ENCODE measurements at regions not wholly inside any gene's neighbourhood (a gene's known extent, or its start where the extent isn't known, plus 50 kb on each side); places are given as distances from the start of the nearest gene placed in this dataset.

DNA sequence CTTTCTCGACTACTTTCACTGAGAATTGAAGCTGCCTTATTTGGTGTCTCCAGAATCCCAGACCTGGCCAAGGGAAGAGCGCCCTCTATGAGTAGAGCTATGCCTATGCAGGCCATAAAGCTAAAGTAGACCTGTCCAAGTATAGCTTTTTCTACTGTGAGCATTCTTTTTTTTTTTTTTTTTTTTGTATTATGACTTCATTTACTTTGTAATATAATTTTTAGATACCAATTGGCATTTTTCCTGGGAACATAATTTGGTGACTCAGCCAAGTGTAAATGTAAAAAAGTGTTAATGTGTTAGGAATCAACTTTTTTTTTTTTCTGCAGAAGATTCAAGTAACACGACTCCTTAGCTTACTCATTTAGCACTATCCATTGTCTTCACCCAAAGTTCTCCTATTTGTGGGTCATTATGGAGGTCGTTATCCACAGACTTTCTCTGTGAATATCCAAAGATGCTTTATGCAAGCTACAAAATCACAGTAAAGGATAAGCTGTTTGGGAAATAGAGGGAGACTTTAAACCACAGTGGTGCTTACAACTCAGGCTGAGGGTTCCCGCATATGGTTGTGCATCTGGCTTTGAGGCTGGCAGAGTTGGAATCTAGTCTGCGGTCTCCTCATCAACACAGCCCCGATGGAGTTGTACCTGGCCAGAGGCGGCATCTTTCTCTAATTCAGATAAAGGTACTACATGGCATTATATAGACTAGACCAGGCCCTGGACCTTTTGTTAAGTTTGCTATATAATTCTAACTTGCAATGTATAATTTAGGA lies 1040.2 kb upstream of the SORCS1 start:
- Histone ChIP-seq H3K4me3 (ENCODE audit: low read length) (no peak overlapping the region), H3K27me3 (ENCODE audit: control insufficient read depth, insufficient read depth, low read length) (no peaks in the 10 kb centered on the region)

DNA sequence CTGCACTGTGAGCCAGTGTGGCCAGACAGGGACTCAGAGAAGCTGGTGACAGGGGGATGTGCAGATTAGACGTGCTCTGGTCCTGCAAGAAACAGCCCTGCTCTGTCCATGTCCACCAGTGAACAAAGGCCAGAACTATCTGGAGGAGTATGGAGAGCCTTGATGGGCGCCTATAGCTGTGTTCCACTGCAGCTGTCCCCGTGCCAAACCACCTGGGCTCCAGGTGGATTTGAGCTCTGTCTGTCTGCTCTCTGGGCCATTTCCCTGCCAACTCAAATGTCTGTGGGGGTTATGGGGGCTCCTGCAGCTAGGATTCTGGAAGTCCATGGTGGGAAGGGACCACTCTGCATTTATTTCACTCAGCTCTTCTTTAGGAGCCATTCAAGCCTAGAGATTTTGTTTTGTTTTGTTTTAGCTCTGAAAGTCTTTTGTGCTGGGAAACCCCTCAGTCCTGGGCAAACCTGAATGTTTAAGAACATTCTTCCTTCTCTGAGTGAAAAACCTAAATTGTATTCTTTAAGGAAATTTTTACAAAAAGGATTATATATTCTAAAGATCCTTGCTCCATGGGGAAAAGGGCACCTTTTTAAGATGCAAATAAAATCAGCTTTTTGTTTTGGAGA lies 1039.5 kb upstream of the SORCS1 start:
- no peaks in the 10 kb centered on the region for H3K4me1 ChIP-seq (ENCODE audit: control insufficient read depth, insufficient read depth, low read length)
- no peaks in the 10 kb centered on the region for H3K36me3 ChIP-seq (ENCODE audit: control insufficient read depth, insufficient read depth, low read length)
- no peaks in the 10 kb centered on the region for H3K27me3 ChIP-seq (ENCODE audit: control insufficient read depth, insufficient read depth, low read length)

More for the DNA sequence above, 1040.2 kb upstream of the SORCS1 start:
- Histone ChIP-seq H3K9ac (ENCODE audit: low read length) (no peak overlapping the region), H3K36me3 (ENCODE audit: control insufficient read depth, insufficient read depth, low read length) (no peaks in the 10 kb centered on the region), H3K9me3 (ENCODE audit: control insufficient read depth, low read length) (no peaks in the 10 kb centered on the region), H3K4me1 (ENCODE audit: control insufficient read depth, insufficient read depth, low read length) (no peaks in the 10 kb centered on the region)

GRCh38 chr10:108187408-108188012 lies 1023.0 kb upstream of the SORCS1 start:
- Histone ChIP-seq H3K4me3 (ENCODE audit: low read length) (no peak overlapping the region), H3K9me3 (ENCODE audit: control insufficient read depth, low read length) (no peaks in the 10 kb centered on the region), H3K36me3 (ENCODE audit: control insufficient read depth, insufficient read depth, low read length) (no peaks in the 10 kb centered on the region), H3K27me3 (ENCODE audit: control insufficient read depth, insufficient read depth, low read length) (no peaks in the 10 kb centered on the region), H3K4me1 (ENCODE audit: control insufficient read depth, insufficient read depth, low read length) (no peaks in the 10 kb centered on the region), H3K9ac (ENCODE audit: low read length) (no peak overlapping the region)

More for the DNA sequence above, 1039.5 kb upstream of the SORCS1 start:
- H3K9me3 ChIP-seq (ENCODE audit: control insufficient read depth, low read length): no peaks in the 10 kb centered on the region
- H3K4me3 ChIP-seq (ENCODE audit: low read length): no peak overlapping the region
- H3K9ac ChIP-seq (ENCODE audit: low read length): no peak overlapping the region

DNA sequence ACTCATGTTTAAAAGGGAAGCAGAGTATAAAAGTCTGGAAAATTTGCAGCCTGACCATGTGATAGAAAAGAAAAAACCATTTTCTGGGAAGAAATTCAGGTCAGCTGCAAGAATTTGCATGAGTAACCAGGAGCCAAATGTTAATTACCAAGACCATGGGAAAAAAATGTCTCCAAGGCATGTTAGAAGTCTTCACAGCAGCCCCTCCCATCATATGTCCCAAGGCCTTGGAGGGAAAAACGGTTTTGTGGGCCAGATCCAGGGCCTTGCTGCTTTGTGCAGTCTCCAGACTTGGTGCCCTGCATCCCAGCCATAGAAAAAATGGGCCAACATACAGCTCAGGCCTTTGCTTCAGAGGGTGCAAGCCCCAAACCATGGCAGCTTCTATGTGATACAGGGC lies 1019.6 kb upstream of the SORCS1 start:
- Histone ChIP-seq H3K4me1 (ENCODE audit: control insufficient read depth, insufficient read depth, low read length) (no peaks in the 10 kb centered on the region), H3K9ac (ENCODE audit: low read length) (no peak overlapping the region), H3K4me3 (ENCODE audit: low read length) (no peak overlapping the region), H3K27me3 (ENCODE audit: control insufficient read depth, insufficient read depth, low read length) (no peaks in the 10 kb centered on the region), H3K9me3 (ENCODE audit: control insufficient read depth, low read length) (no peaks in the 10 kb centered on the region), H3K36me3 (ENCODE audit: control insufficient read depth, insufficient read depth, low read length) (no peaks in the 10 kb centered on the region)

DNA sequence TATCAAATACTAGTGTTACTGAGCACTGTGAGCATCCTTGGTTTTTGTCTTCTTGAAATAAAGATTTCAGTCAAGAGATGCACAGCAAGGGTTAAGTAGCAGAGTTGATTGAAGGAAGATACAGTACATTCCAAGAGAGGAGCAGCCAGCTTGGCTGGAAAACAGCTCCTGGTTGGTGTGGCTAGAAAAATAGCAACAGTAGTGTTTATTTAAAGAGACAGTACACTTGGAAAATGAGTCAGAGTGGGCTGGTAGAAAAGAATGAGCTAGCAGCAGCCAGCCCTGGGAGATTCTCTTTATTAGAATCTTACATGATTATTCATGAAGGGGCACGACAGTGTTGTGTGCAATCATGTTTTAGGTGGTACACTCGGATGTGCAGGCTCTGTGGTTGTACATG lies 1016.4 kb upstream of the SORCS1 start:
- no peaks in the 10 kb centered on the region for H3K27me3 ChIP-seq (ENCODE audit: control insufficient read depth, insufficient read depth, low read length)
- no peaks in the 10 kb centered on the region for H3K36me3 ChIP-seq (ENCODE audit: control insufficient read depth, insufficient read depth, low read length)
- no peak overlapping the region for H3K9ac ChIP-seq (ENCODE audit: low read length)
- H3K4me3 ChIP-seq (ENCODE audit: low read length): no peak overlapping the region
- H3K9me3 ChIP-seq (ENCODE audit: control insufficient read depth, low read length): no peaks in the 10 kb centered on the region
- H3K4me1 ChIP-seq (ENCODE audit: control insufficient read depth, insufficient read depth, low read length): no peaks in the 10 kb centered on the region

DNA sequence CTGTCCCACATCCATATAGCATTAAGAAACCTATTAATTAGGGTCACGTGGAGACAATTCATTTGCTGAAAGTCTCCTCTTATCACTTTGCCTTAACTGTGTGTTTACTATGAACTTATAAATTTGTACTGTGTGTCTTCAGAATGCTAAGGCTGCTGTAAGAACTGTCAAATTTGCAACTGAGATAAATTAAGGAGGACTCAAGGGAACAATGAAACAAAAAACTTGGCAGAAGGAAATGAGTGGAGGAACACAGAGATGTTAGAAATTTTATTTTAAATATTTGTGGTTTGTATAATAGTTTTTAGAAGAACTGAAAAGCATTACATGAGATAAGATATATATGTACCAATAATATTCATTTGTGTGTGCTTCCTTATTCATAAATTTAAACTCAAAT lies 1005.3 kb upstream of the SORCS1 start:
- no peaks in the 10 kb centered on the region for H3K27me3 ChIP-seq (ENCODE audit: control insufficient read depth, insufficient read depth, low read length)
- H3K9ac ChIP-seq (ENCODE audit: low read length): no peak overlapping the region
- no peaks in the 10 kb centered on the region for H3K9me3 ChIP-seq (ENCODE audit: control insufficient read depth, low read length)
- H3K4me3 ChIP-seq (ENCODE audit: low read length): no peak overlapping the region
- H3K36me3 ChIP-seq (ENCODE audit: control insufficient read depth, insufficient read depth, low read length): no peaks in the 10 kb centered on the region
- H3K4me1 ChIP-seq (ENCODE audit: control insufficient read depth, insufficient read depth, low read length): no peaks in the 10 kb centered on the region

DNA sequence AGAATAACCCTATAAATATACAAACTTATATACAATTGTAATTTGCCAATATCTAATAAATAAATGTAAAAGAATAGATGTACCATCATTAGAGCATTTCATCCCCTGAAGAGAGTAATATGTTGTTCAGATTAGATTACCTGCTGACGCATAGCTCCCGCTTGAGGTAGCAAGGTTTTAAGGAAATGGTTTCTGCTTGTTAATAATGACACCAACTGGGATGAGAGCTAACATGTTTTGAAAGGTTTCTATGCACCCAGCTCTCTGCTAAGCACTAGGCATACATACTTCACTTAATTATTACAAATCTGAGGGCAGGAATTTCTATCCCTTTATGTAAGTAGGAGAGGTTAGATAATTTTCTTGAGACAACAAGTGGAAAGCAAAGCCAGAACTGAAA lies 1003.3 kb upstream of the SORCS1 start:
- no peaks in the 10 kb centered on the region for H3K36me3 ChIP-seq (ENCODE audit: control insufficient read depth, insufficient read depth, low read length)
- H3K9me3 ChIP-seq (ENCODE audit: control insufficient read depth, low read length): no peaks in the 10 kb centered on the region
- no peak overlapping the region for H3K9ac ChIP-seq (ENCODE audit: low read length)
- H3K4me3 ChIP-seq (ENCODE audit: low read length): no peak overlapping the region
- no peaks in the 10 kb centered on the region for H3K4me1 ChIP-seq (ENCODE audit: control insufficient read depth, insufficient read depth, low read length)
- H3K27me3 ChIP-seq (ENCODE audit: control insufficient read depth, insufficient read depth, low read length): no peaks in the 10 kb centered on the region

DNA sequence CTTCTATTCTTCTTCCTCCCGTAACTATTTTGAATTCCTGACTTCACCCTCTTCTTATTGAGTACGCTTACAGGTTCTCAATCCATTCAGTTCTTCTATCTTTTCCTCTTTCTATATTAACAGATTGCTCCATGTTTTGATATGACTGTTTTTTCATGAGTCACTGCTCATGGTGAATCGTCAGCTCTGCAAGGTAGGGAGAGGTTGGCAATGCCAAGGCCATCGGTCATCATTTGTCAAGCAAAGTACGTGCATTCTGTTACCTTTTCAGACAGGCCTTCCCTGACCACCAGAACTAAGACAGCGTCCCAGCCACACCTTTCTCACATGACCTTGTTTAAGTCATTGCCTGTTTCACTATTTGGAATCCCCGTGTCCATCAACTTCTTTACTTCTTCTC lies 1001.9 kb upstream of the SORCS1 start:
- no peaks in the 10 kb centered on the region for H3K9me3 ChIP-seq (ENCODE audit: control insufficient read depth, low read length)
- H3K36me3 ChIP-seq (ENCODE audit: control insufficient read depth, insufficient read depth, low read length): no peaks in the 10 kb centered on the region
- H3K27me3 ChIP-seq (ENCODE audit: control insufficient read depth, insufficient read depth, low read length): no peaks in the 10 kb centered on the region
- no peak overlapping the region for H3K9ac ChIP-seq (ENCODE audit: low read length)
- H3K4me3 ChIP-seq (ENCODE audit: low read length): no peak overlapping the region
- H3K4me1 ChIP-seq (ENCODE audit: control insufficient read depth, insufficient read depth, low read length): no peaks in the 10 kb centered on the region

- no peaks in the 10 kb centered on the region for H3K4me1 ChIP-seq (ENCODE audit: control insufficient read depth, insufficient read depth, low read length)
- no peak overlapping the region for H3K9ac ChIP-seq (ENCODE audit: low read length)
- no peaks in the 10 kb centered on the region for H3K36me3 ChIP-seq (ENCODE audit: control insufficient read depth, insufficient read depth, low read length)
- H3K9me3 ChIP-seq (ENCODE audit: control insufficient read depth, low read length): no peaks in the 10 kb centered on the region
- H3K27me3 ChIP-seq (ENCODE audit: control insufficient read depth, insufficient read depth, low read length): no peaks in the 10 kb centered on the region
- H3K4me3 ChIP-seq (ENCODE audit: low read length): no peak overlapping the region
Observed at GRCh38 chr10:108147346-108147745, 982.8 kb upstream of the SORCS1 start.

GRCh38 chr10:108141064-108141463 lies 976.6 kb upstream of the SORCS1 start:
- Histone ChIP-seq H3K9ac (ENCODE audit: low read length) (no peak overlapping the region), H3K4me1 (ENCODE audit: control insufficient read depth, insufficient read depth, low read length) (no peaks in the 10 kb centered on the region), H3K4me3 (ENCODE audit: low read length) (no peak overlapping the region), H3K9me3 (ENCODE audit: control insufficient read depth, low read length) (no peaks in the 10 kb centered on the region), H3K36me3 (ENCODE audit: control insufficient read depth, insufficient read depth, low read length) (no peaks in the 10 kb centered on the region), H3K27me3 (ENCODE audit: control insufficient read depth, insufficient read depth, low read length) (no peaks in the 10 kb centered on the region)

DNA sequence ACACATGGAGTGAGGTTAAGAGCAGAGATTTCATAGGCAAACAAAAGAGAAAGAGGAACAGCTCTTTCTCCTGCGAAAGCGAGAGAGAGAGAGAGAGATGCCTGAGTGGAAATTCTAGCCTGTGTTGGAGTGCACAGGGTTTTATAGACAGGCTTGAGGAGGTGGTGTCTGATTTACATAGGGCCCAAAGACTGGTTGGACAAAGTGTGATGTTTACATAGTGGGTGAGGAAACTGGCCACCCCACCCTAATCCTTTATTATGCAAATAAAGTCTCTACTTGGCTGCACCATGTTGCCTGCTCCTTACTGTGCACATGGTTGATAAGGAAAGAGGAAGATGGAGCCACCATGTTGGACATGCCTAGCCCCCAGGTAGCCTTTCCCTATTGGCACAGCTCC lies 967.8 kb upstream of the SORCS1 start:
- Histone ChIP-seq H3K4me3 (ENCODE audit: low read length) (no peak overlapping the region), H3K9me3 (ENCODE audit: control insufficient read depth, low read length) (no peaks in the 10 kb centered on the region), H3K9ac (ENCODE audit: low read length) (no peak overlapping the region), H3K27me3 (ENCODE audit: control insufficient read depth, insufficient read depth, low read length) (no peaks in the 10 kb centered on the region), H3K36me3 (ENCODE audit: control insufficient read depth, insufficient read depth, low read length) (no peaks in the 10 kb centered on the region), H3K4me1 (ENCODE audit: control insufficient read depth, insufficient read depth, low read length) (no peaks in the 10 kb centered on the region)

DNA sequence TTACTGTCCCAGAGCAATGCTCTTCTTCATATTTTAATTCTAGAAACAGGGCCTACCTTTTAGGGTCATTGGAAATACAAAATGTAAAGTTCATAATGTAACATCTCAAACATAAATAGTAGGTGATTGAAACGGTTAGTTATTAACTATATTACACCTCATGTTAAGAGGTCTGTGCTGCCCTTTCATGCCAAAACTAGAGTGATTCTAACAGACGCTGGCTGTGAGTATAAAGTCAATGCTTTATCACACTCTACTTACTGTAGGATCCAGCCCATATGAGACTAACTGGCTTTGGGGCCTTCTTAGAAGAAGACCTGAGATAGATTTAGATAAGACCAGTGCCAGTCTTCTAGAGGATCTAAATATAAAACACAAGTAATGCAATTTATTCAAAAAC lies 966.1 kb upstream of the SORCS1 start:
- H3K4me1 ChIP-seq (ENCODE audit: control insufficient read depth, insufficient read depth, low read length): no peaks in the 10 kb centered on the region
- H3K9ac ChIP-seq (ENCODE audit: low read length): no peak overlapping the region
- H3K27me3 ChIP-seq (ENCODE audit: control insufficient read depth, insufficient read depth, low read length): no peaks in the 10 kb centered on the region
- no peak overlapping the region for H3K4me3 ChIP-seq (ENCODE audit: low read length)
- no peaks in the 10 kb centered on the region for H3K9me3 ChIP-seq (ENCODE audit: control insufficient read depth, low read length)
- H3K36me3 ChIP-seq (ENCODE audit: control insufficient read depth, insufficient read depth, low read length): no peaks in the 10 kb centered on the region

Measured in mucosa of stomach (tissue), 1 donor.